ENCODE measurements at regions not wholly inside any gene's neighbourhood (a gene's known extent, or its start where the extent isn't known, plus 50 kb on each side); places are given as distances from the start of the nearest gene placed in this dataset.

GRCh38 chr13:90928109-90928508 is 419.4 kb upstream of the MIR17HG start:
- Histone ChIP-seq H2AFZ (no peak overlapping the region), H3K4me2 (no peak overlapping the region), H3F3A (ENCODE audit: insufficient read depth, low read depth) (no peaks in the 10 kb centered on the region), H3K27ac (no peak overlapping the region), H3K9me2 (ENCODE audit: insufficient read depth) (no peaks in the 10 kb centered on the region), H3K27me3 (ENCODE audit: insufficient read depth, low read depth) (no peaks in the 10 kb centered on the region), H3K79me2 (ENCODE audit: low read depth) (no peaks in the 10 kb centered on the region), H3K4me3 (no peak overlapping the region), H3K9me3 (ENCODE audit: insufficient read depth, low read depth) (no peaks in the 10 kb centered on the region), H4K20me1 (ENCODE audit: insufficient read depth) (no peaks in the 10 kb centered on the region), H3K4me1 (replicated peaks; ENCODE audit: insufficient read depth) (no peaks in the 10 kb centered on the region), H3K36me3 (ENCODE audit: low read depth) (no peaks in the 10 kb centered on the region)
- intact Hi-C loops (cut with micrococcal nuclease; ENCODE audit: unreplicated experiment) = no loop called here
- ChIA-PET POLR2A (ENCODE audit: unreplicated experiment) (no interaction called here), CTCF (no interaction called here)
- no peak for TF ChIP-seq CTCF (conservative IDR thresholded peaks at IDR 0.05)
- no peak for DNase-seq
- no TSS peak for BruUV-seq (replicated peaks)

- H2AFZ ChIP-seq = no peak overlapping the region
- H3K27me3 ChIP-seq (ENCODE audit: insufficient read depth, low read depth) = no peaks in the 10 kb centered on the region
- POLR2A ChIA-PET (ENCODE audit: unreplicated experiment) = no interaction called here
- no peaks in the 10 kb centered on the region for H3K4me1 ChIP-seq (replicated peaks; ENCODE audit: insufficient read depth)
- no TSS peak for BruUV-seq (replicated peaks)
- no peaks in the 10 kb centered on the region for H3K36me3 ChIP-seq (ENCODE audit: low read depth)
- H3K27ac ChIP-seq = no peak overlapping the region
- no peaks in the 10 kb centered on the region for H3K79me2 ChIP-seq (ENCODE audit: low read depth)
- H3F3A ChIP-seq (ENCODE audit: insufficient read depth, low read depth) = no peaks in the 10 kb centered on the region
- TF ChIP-seq CTCF (conservative IDR thresholded peaks at IDR 0.05) (no peak), EZH2 (IDR thresholded peaks at IDR 0.05; ENCODE audit: low read depth) (no peak)
- DNase-seq = no peak
- no peaks in the 10 kb centered on the region for H4K20me1 ChIP-seq (ENCODE audit: insufficient read depth)
- CTCF ChIA-PET = no interaction called here
- intact Hi-C loops (cut with micrococcal nuclease; ENCODE audit: unreplicated experiment) = no loop called here
- H3K4me2 ChIP-seq = no peak overlapping the region
- H3K9me3 ChIP-seq (ENCODE audit: insufficient read depth, low read depth) = no peaks in the 10 kb centered on the region
- no peak overlapping the region for H3K4me3 ChIP-seq
- no peaks in the 10 kb centered on the region for H3K9me2 ChIP-seq (ENCODE audit: insufficient read depth)
These were observed 414.2 kb upstream of the MIR17HG start for GRCh38 chr13:90933097-90933826.

- Histone ChIP-seq H3K36me3 (ENCODE audit: low read depth) (no peaks in the 10 kb centered on the region), H3K4me1 (replicated peaks; ENCODE audit: insufficient read depth) (no peaks in the 10 kb centered on the region), H3K27me3 (ENCODE audit: insufficient read depth, low read depth) (no peaks in the 10 kb centered on the region), H3K9me2 (ENCODE audit: insufficient read depth) (no peaks in the 10 kb centered on the region), H3K79me2 (ENCODE audit: low read depth) (no peaks in the 10 kb centered on the region), H3K27ac (no peak overlapping the region), H3K4me2 (no peak overlapping the region), H3K9me3 (ENCODE audit: insufficient read depth, low read depth) (no peaks in the 10 kb centered on the region), H2AFZ (no peak overlapping the region), H4K20me1 (ENCODE audit: insufficient read depth) (no peaks in the 10 kb centered on the region), H3F3A (ENCODE audit: insufficient read depth, low read depth) (no peaks in the 10 kb centered on the region), H3K4me3 (no peak overlapping the region)
- POLR2A ChIA-PET (ENCODE audit: unreplicated experiment) = no interaction called here
- intact Hi-C loops (cut with micrococcal nuclease; ENCODE audit: unreplicated experiment) = no loop called here
- no TSS peak for BruUV-seq (replicated peaks)
- CTCF ChIA-PET = no interaction called here
- no peak for TF ChIP-seq CTCF (conservative IDR thresholded peaks at IDR 0.05)
- no peak for TF ChIP-seq EZH2 (IDR thresholded peaks at IDR 0.05; ENCODE audit: low read depth)
- DNase-seq = no peak
These were observed 412.7 kb upstream of the MIR17HG start for GRCh38 chr13:90934741-90935140.
